Liver (tissue), 3 donors: ENCODE measurements at regions not wholly inside any gene's neighbourhood (a gene's known extent, or its start where the extent isn't known, plus 50 kb on each side); places are given as distances from the start of the nearest gene placed in this dataset.

Source experiments
- RAD21 ChIP-seq, 2 donors: IDR thresholded peaks; 2 replicates each; pipeline ENCODE4 v1.6.1; 2016; ENCODE audit warnings: antibody characterized with exemption in 2 of 2, mild to moderate bottlenecking in 2 of 2
- TF ChIP-seq, protein P1 (sequence below): fragments of 150-350 bp; IDR thresholded peaks from 2 replicates; pipeline ENCODE4 v1.5.1; 2017; ENCODE audit warnings: improper control_type of control experiment, low read depth, low read length; ENCODE audit not compliant: missing input control
- donor health status: healthy.
- donor health status: healthy.

DNA sequence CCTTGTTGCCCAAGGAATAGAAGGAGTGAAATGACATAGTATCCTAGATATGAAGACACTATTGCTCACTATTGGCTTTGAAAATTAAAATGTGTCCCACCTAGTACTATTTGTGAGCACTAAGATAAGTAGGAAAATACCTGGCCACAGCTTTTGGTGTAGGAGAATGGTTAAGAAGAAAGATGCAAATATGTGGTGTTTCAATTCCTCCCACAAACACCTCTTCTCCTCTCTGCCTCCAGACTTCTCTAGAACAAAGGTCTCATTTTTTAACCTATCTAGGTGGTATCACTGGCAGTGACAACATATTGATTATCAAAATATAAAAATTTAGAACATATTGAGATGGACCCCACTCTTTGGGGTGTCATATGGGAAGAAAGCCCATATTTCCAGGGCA is 929.9 kb upstream of the FANCL start:
- TF ChIP-seq, protein P1, sequence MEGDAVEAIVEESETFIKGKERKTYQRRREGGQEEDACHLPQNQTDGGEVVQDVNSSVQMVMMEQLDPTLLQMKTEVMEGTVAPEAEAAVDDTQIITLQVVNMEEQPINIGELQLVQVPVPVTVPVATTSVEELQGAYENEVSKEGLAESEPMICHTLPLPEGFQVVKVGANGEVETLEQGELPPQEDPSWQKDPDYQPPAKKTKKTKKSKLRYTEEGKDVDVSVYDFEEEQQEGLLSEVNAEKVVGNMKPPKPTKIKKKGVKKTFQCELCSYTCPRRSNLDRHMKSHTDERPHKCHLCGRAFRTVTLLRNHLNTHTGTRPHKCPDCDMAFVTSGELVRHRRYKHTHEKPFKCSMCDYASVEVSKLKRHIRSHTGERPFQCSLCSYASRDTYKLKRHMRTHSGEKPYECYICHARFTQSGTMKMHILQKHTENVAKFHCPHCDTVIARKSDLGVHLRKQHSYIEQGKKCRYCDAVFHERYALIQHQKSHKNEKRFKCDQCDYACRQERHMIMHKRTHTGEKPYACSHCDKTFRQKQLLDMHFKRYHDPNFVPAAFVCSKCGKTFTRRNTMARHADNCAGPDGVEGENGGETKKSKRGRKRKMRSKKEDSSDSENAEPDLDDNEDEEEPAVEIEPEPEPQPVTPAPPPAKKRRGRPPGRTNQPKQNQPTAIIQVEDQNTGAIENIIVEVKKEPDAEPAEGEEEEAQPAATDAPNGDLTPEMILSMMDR, result no peak
- TF ChIP-seq RAD21 (IDR thresholded peaks at IDR 0.05), result no peak
